ENCODE measurements at regions not wholly inside any gene's neighbourhood (a gene's known extent, or its start where the extent isn't known, plus 50 kb on each side); places are given as distances from the start of the nearest gene placed in this dataset.

GRCh38 chr5:56286015-56286884 lies 53.1 kb upstream of the ANKRD55 start:
- BruUV-seq (replicated peaks), result no TSS peak
- no peak for DNase-seq (ENCODE audit: unreplicated experiment)
- Mint-ChIP-seq H3K4me3 (ENCODE audit: unreplicated experiment) (no peak overlapping the region), H3K4me1 (ENCODE audit: insufficient read depth, unreplicated experiment) (no peaks in the 10 kb centered on the region), H3K9me3 (ENCODE audit: unreplicated experiment) (no peaks in the 10 kb centered on the region), H3K27ac (ENCODE audit: low read depth, unreplicated experiment) (no peak overlapping the region), H3K27me3 (ENCODE audit: insufficient read depth, unreplicated experiment) (no peaks in the 10 kb centered on the region), H3K36me3 (ENCODE audit: insufficient read depth, unreplicated experiment) (no peaks in the 10 kb centered on the region)
- TF ChIP-seq CTCF (IDR thresholded peaks at IDR 0.05; ENCODE audit: unreplicated experiment), result no peak
- intact Hi-C loops (cut with micrococcal nuclease), result no loop called here
- CTCF ChIA-PET, result interaction anchor here (1.1 kb wide), 1 partner anchor 15 kb away, joined by 4 read pairs; no protein-coding TSS in a partner anchor
- POLR2A ChIA-PET, result no interaction called here

- Mint-ChIP-seq H3K9me3 (ENCODE audit: unreplicated experiment) (no peaks in the 10 kb centered on the region), H3K27me3 (ENCODE audit: insufficient read depth, unreplicated experiment) (no peaks in the 10 kb centered on the region), H3K4me1 (ENCODE audit: insufficient read depth, unreplicated experiment) (no peaks in the 10 kb centered on the region), H3K27ac (ENCODE audit: low read depth, unreplicated experiment) (no peak overlapping the region), H3K36me3 (ENCODE audit: insufficient read depth, unreplicated experiment) (no peaks in the 10 kb centered on the region), H3K4me3 (ENCODE audit: unreplicated experiment) (no peak overlapping the region)
- ChIA-PET POLR2A (interaction anchor here (0.5 to 1.4 kb wide), 2 partner anchors 10 to 460 kb away, joined by 3 read pairs; no protein-coding TSS in a partner anchor), CTCF (interaction anchor here (0.5 to 1.5 kb wide), 4 partner anchors 10 to 555 kb away, joined by 3 to 8 read pairs (median 4); no protein-coding TSS in a partner anchor)
- intact Hi-C loops (cut with micrococcal nuclease), result no loop called here
- no TSS peak for BruUV-seq (replicated peaks)
- no peak for TF ChIP-seq CTCF (IDR thresholded peaks at IDR 0.05; ENCODE audit: unreplicated experiment)
- DNase-seq (ENCODE audit: unreplicated experiment), result no peak
Observed at GRCh38 chr5:56282951-56283350, 49.8 kb upstream of the ANKRD55 start.

Data from MCF 10A (cell line).